RWPE1 (cell line): ENCODE measurements at regions not wholly inside any gene's neighbourhood (a gene's known extent, or its start where the extent isn't known, plus 50 kb on each side); places are given as distances from the start of the nearest gene placed in this dataset.

Experiments
- CTCF ChIA-PET: fragments of 350-600 bp; sonication (Branson Sonifier 250); formaldehyde crosslinking; extraction: SDS; loops from one replicate; lab custom pipeline; 2021; lab: Yijun Ruan, JAX
- POLR2A ChIA-PET: fragments of 400-600 bp; formaldehyde crosslinking; extraction: SDS; loops from one replicate; lab custom pipeline; 2020; ENCODE audit warnings: antibody characterized with exemption; ENCODE audit not compliant: low non-redundant PET; lab: Yijun Ruan, JAX
- DNase-seq: peaks from one replicate; pipeline ENCODE4 v3.0.0; 2012; ENCODE audit warnings: low spot score
- H3K27ac ChIP-seq: fragments of 450-650 bp; 2 replicates; pipeline ENCODE4 v1.5.1; 2017
- CTCF ChIP-seq: fragments of 450-650 bp; conservative IDR thresholded peaks from 2 replicates; pipeline ENCODE4 v1.5.1; 2017; ENCODE audit warnings: low read depth, mild to moderate bottlenecking

DNA sequence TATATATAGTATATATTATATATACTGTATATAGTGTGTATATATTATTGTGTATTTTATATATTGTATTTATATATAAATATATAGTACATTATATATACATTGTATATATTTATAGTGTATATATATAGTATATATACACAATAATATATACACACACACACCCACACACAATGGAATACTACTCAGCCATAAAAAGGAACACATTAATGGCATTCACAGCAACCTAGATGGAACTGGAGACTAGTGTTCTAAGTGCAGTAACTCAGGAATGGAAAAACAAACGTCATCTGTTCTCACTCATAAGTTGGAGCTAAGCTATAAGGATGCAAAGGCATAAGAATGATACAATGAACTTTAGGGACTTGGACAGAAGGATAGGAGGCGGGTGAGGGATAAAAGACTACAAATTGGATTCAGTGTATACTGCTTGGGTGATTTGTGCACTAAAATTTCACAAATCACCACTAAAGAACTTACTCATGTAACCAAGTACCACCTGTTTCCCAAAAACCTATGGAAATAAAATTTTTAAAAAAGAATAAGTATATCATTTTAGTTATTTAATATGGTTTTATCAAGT, 201.9 kb upstream of the CDH11 start:
- CTCF ChIA-PET = interaction anchor here (0.6 kb wide), 1 partner anchor 17 kb away, joined by 3 read pairs; no protein-coding TSS in a partner anchor
- POLR2A ChIA-PET = no interaction called here
- TF ChIP-seq CTCF = no peak
- no peak for DNase-seq
- H3K27ac ChIP-seq = no peak overlapping the region

DNA sequence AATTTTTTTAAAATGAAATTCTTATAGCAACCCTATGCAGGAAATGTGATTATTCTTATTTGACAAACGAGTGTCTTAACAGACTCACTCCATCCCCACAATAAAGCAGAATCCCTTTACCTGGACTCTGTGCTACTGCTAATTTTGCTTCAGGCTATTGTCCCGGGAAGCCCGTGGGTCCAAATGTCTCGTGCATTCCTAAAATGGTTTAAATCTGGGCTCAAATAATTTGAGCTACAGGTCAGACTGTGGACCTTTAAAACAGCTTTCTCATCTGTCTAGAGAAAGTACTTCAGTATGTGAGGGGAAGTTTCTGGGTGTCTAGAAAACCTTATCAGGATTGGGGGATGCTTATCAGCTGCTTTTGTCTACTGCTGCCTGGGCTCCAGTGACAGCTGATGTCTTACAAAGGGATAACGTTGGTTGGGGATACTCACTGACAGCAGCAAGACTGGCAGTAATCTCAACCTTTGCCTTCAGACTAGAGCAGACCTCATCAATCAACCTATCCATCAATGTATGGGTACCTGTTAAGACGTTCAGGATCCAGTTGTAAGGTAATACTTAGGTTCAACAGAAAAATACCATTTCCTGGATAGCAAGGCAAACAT, 197.9 kb upstream of the CDH11 start:
- POLR2A ChIA-PET = no interaction called here
- CTCF ChIA-PET = no interaction called here

DNA sequence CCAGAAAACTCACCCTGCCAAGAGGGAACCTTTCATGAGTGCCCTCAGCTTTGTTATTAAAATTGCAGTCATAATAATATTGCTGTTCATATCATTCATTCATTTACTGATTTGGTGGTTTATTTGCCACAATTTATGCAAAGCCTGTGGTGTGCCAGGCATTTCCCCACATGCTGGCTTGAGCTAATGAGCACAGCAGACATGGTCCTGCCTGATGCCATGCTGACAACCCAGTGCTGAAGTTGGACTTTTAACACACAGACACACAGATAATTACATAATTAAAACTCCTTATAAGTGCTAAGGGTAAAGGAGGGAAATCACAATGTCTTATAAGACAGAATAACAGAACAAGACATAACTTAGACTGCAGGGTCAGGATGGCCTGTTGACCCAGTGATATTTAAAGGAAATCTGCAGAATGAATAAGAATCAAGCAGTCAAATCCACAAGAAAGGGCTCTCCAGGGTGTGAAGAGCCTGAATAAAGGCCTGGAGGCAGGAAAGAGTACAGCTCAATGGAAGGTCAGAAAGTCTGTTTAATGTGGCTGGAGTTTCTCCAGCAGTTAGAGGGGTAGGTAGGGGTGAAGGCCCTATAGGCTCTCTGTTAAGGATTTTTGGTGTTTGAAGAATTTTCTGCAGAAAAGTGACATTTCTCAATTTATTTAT, 196.9 kb upstream of the CDH11 start:
- POLR2A ChIA-PET = no interaction called here
- CTCF ChIA-PET = no interaction called here
- no peak overlapping the region for H3K27ac ChIP-seq
- no peak for DNase-seq
- TF ChIP-seq CTCF = no peak

More for the DNA sequence above, 197.9 kb upstream of the CDH11 start:
- no peak overlapping the region for H3K27ac ChIP-seq
- no peak for DNase-seq
- TF ChIP-seq CTCF = no peak

DNA sequence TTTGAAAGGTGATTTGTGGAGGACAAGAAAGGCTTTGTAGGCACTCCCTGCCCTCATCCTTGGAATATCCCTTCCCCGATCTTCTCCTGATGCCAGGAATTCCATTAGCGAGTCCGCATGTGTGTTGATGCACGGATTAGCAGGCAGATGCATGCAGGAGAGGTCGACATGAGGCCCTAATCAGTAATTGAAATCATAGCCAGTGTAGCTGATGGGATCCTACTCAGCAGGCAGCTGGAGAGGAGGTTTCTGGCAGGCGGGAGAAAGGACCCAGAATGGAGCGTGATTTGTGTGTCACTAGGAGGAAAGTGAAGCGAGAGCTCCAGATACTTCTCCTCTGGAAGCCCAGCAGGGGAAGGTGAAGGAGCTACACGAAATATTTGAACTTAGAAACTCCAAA, 196.3 kb upstream of the CDH11 start:
- ChIA-PET CTCF (interaction anchor here (0.6 kb wide), 1 partner anchor 12 kb away, joined by 6 read pairs; no protein-coding TSS in a partner anchor), POLR2A (no interaction called here)
- H3K27ac ChIP-seq = no peak overlapping the region
- DNase-seq = no peak
- no peak for TF ChIP-seq CTCF

DNA sequence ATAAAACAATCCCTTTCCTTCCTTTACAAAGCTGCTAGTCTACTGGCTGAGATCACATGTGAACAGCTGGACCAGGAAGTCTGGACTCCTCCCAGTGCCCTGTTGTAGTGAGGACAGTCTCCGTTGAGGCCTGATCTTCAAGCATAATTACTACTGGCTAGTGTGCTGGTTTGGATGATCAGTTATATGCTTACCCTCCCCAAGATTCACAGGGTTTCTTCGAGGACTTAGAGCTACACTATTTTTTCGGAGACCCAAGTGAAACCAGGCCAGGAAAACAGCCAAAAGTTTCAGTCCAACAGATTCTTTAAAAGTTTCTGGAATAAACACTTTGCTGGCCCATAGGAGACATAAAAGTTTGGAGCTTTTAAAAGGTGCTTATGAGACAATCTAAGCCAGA, 194.9 kb upstream of the CDH11 start:
- ChIA-PET CTCF (interaction anchor here (0.6 kb wide), 1 partner anchor 205 kb away, joined by 3 read pairs; no protein-coding TSS in a partner anchor), POLR2A (no interaction called here)
- TF ChIP-seq CTCF = no peak
- DNase-seq = no peak
- H3K27ac ChIP-seq = no peak overlapping the region

GRCh38 chr16:65315081-65315780, 193.4 kb upstream of the CDH11 start:
- no peak overlapping the region for H3K27ac ChIP-seq
- ChIA-PET POLR2A (no interaction called here), CTCF (no interaction called here)
- no peak for DNase-seq
- no peak for TF ChIP-seq CTCF
